NCI-H128 (cell line): ENCODE measurements at regions not wholly inside any gene's neighbourhood (a gene's known extent, or its start where the extent isn't known, plus 50 kb on each side); places are given as distances from the start of the nearest gene placed in this dataset.
"Not testable (repeated sequence)": the region's sequence is repeated elsewhere in the genome, so short reads cannot be mapped to it uniquely, and the experiment has no call there.

Source experiments
- DNase-seq: peaks from one replicate; lab custom pipeline; 2025; ENCODE audit not compliant: unreplicated experiment; lab: John Stamatoyannopoulos, UW

- DNase-seq = no peak
Measured at GRCh38 chr4:66750273-66750672, 795.0 kb downstream of the CENPC start.

DNA sequence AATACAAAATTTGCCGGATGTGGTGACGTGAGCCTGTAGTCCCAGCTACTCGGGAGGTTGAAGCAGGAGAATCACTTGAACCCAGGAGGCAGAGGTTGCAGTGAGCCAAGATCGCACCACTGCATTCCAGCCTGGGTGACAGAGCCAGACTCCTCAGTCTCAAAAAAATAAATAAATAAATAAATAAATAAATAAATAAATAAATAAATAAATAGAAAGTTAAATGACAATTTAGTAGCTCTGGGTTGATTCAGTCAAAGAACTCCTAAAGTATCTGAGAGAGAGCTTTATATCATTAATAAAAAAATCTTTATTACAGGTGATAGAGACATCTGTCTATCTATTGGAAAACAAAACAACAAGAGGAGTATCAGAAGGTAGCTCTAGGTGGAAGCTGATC is 798.4 kb downstream of the CENPC start:
- not testable (repeated sequence) for DNase-seq

DNA sequence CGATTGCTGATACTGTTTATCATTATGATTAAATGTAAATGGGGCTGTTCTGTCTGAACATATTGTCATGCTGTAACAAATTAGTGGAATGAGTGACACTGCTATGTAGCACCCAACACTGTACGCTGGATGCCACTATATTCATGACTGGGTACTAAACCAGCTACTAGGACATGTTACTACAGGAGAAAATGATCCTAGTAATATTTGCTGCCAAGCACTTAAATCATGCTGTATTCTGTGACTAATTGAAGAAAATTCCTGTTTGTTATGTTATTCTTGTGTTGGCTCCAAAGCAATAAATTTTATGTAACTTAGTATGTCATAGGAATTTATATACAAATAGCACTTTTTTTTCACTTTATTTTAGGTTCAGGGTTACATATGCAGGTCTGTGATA is 804.2 kb downstream of the CENPC start:
- DNase-seq = no peak

DNA sequence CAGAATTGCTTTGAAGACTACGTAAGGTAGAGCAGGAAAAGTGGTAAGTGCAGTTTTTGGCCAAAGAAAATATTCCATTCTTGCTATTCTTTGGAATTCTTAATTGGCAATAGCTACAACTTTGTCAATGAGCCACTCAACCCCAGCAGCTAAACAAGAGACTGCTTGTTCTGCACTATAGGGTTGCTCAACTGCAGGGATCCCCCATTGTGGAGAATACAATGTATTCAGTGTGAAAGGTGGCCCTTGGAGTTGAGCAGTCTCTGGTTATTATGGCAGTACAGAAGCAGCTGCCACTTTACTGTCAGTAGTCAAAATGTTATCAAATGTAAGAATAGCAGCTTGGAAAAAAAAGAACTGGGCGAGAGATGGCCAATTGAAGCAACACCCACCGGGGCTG is 808.7 kb downstream of the CENPC start:
- DNase-seq = peak; percentile 4

DNA sequence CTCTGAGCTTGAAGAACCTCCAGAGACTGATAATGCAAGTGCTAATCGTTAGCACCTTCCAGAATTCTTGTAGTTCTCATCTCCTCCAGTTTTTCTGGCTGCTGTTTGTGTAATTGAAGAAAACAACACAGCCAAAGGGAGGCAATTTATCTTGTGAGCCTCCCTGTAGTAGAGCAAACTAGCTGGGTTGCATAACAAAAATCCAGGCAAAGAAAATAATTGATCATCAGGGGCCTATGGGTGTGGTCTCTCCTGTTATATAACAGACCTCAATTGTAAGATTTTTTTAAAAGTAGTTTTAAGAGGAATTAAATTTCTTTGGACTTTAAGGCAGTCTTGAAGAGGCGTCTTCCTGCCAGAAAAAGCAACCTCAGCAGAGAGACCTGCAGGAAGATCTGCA is 817.0 kb downstream of the CENPC start:
- DNase-seq = no peak

GRCh38 chr4:66712301-66712921 is 832.9 kb downstream of the CENPC start:
- not testable (repeated sequence) for DNase-seq

- DNase-seq = no peak
Measured at GRCh38 chr4:66704243-66704642, 841.1 kb downstream of the CENPC start.

DNA sequence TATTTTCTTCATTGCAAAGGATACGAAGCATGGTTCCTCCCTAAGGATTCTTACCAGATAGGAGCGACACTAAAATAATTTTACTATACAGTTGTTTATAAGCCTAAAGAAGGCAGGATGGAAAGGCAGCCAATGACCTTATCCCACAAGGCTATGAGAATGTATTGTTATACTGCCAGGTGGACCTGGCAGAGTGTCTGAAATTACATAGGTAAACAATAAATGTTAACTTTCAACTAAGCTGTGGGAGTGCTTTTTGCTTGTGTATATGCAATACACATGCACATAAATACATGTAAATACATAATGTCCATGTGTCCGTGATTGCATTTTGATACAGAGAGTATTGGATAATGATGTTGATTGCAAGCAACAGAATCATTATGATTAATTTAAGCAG is 850.6 kb downstream of the CENPC start:
- DNase-seq = no peak

- DNase-seq = no peak
Measured at GRCh38 chr4:66693694-66694093, 851.6 kb downstream of the CENPC start.

GRCh38 chr4:66691101-66691500 is 854.2 kb downstream of the CENPC start:
- no peak for DNase-seq

- no peak for DNase-seq
Measured at GRCh38 chr4:66688674-66689073, 856.6 kb downstream of the CENPC start.

- DNase-seq = no peak
Measured at GRCh38 chr4:66687459-66687858, 857.8 kb downstream of the CENPC start.

- no peak for DNase-seq
Measured at GRCh38 chr4:66681962-66682361, 863.3 kb downstream of the CENPC start.

GRCh38 chr4:66667249-66667648 is 878.1 kb downstream of the CENPC start:
- DNase-seq = no peak

DNA sequence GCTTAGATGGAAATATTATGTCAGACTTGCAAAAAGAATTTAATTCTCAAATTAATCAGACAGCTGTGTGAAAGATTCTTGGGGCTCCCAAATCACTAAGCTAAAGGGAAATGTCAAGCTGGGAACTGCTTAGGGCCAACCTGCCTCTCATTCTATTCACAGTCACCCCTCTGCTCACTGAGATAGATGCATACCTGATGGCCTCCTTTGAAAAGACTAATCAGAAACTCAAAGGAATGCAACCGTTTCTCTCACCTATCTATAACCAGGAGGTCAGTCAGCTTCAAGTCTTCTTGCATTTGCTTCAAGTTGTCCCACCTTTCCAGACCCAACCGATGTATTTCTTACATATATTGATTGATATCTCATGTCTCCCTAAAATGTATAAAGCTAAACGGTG is 882.7 kb downstream of the CENPC start:
- DNase-seq = no peak

GRCh38 chr4:66658809-66659208 is 886.5 kb downstream of the CENPC start:
- DNase-seq = no peak

DNA sequence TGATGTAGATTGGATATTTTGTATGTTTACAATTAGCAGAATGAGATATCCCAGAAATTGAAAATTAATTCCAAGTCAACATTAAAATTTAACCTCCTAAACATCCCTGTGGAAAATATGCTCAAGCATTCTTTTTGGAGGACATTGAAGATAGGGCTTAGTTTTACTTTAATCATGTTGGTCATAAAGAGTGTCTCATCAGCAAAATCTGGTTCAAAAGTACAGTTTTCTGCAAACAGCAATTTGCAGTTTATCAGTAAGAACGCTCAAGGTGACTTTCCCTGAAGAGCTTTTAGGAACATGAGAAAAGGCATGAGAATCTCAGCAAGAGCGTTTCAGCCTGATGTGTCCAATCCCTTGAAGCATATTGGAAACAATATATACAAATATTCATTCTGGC is 889.8 kb downstream of the CENPC start:
- DNase-seq = no peak

GRCh38 chr4:66653937-66654336 is 891.4 kb downstream of the CENPC start:
- no peak for DNase-seq

DNA sequence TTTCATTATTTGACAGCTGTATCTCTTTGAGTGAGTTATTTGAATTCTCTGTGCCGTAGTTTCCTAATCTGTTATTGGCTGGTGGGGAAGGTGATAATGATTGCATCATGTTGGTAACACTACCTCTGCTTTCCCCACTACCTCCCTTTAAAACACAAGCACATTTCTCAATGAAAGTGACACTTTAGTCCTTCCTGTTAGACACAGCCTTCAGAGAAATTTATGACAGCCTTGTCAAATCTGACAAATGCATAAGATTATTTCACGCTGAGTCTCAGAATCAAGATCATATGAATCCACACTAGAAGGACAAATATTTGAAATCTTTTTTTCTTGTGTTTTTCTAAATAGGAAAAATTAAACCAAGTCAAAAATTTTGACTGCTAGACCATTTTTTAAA is 896.1 kb downstream of the CENPC start:
- no peak for DNase-seq

GRCh38 chr4:66647926-66648325 is 897.4 kb downstream of the CENPC start:
- no peak for DNase-seq

DNA sequence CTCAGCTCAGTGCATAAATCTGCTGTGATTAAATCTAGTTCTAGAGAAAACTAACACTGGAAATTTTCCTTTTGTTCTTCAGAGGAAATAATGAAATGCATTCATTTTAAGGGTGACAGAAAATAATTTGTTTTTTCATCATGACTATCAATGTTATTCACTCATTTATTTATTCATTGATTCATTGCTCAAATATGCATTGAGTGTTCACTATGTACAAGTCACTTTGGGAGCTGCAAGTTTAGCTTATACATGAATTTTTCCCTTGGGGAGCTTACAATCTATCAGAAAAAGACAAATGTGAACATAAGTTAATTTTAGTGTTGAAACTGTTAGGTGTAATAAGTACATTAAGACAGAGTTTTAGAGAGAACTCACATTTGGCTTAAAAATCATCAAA is 897.8 kb downstream of the CENPC start:
- DNase-seq = no peak

GRCh38 chr4:66640233-66640990 is 904.9 kb downstream of the CENPC start:
- DNase-seq = no peak

GRCh38 chr4:66639361-66639760 is 905.9 kb downstream of the CENPC start:
- DNase-seq = peak; percentile 5
